Natural killer cell treated with Interleukin-12 subunit alpha and Interleukin-12 subunit beta and Interleukin-15 and Interleukin-18, amount 100 ng/mL, for 72 hours (primary cell): ENCODE measurements at regions not wholly inside any gene's neighbourhood (a gene's known extent, or its start where the extent isn't known, plus 50 kb on each side); places are given as distances from the start of the nearest gene placed in this dataset.
"Not testable (repeated sequence)": the region's sequence is repeated elsewhere in the genome, so short reads cannot be mapped to it uniquely, and the experiment has no call there.

Experiments used
- ATAC-seq, 2 donors: fragments of 150-1000 bp; cut with Tn5 transposase in 1 of 2; sonication (Bioruptor Pico), chemical (Tn5 transposase) in 1 of 2; 2 replicates each; pipeline ENCODE4 v1.10.0; 2021
- DNase-seq: peaks from one replicate; pipeline ENCODE4 v3.0.0; 2022; ENCODE audit warnings: low spot score
- H3K27ac Mint-ChIP-seq, 2 donors: 1 replicate in 1 of 2; 2 replicates in 1 of 2; pipeline ENCODE4 v1.8.0; 2022; ENCODE audit warnings: mixed read lengths in 2 of 2, mild to moderate bottlenecking in 1 of 2, moderate library complexity in 1 of 2
- H3K27me3 Mint-ChIP-seq, 2 donors: 1 replicate in 1 of 2; 2 replicates in 1 of 2; pipeline ENCODE4 v1.8.0; 2022; ENCODE audit warnings: mixed read lengths in 2 of 2
- H3K36me3 Mint-ChIP-seq: one replicate; pipeline ENCODE4 v1.8.0; 2022; ENCODE audit warnings: mixed read lengths
- H3K4me1 Mint-ChIP-seq, 2 donors: 1 replicate in 1 of 2; 2 replicates in 1 of 2; pipeline ENCODE4 v1.8.0; 2022; ENCODE audit warnings: low read depth in 2 of 2, mixed read lengths in 2 of 2, mild to moderate bottlenecking in 1 of 2
- H3K4me3 Mint-ChIP-seq: one replicate; pipeline ENCODE4 v1.8.0; 2022; ENCODE audit warnings: mixed read lengths
- H3K9me3 Mint-ChIP-seq: 2 replicates; pipeline ENCODE4 v1.8.0; 2022; ENCODE audit warnings: mixed read lengths

GRCh38 chr2:129550536-129550935 is 428.9 kb upstream of the RAB6C start:
- ATAC-seq (no peak), DNase-seq (no peak)
- Mint-ChIP-seq H3K4me1 (no peaks in the 10 kb centered on the region), H3K27me3 (no peaks in the 10 kb centered on the region), H3K4me3 (no peak overlapping the region), H3K27ac (no peak overlapping the region), H3K36me3 (no peaks in the 10 kb centered on the region), H3K9me3 (peaks cover 6% of the 10 kb centered on the region)

GRCh38 chr2:129554373-129554772 is 425.1 kb upstream of the RAB6C start:
- Mint-ChIP-seq H3K4me1 (no peaks in the 10 kb centered on the region), H3K36me3 (no peaks in the 10 kb centered on the region), H3K4me3 (no peak overlapping the region), H3K27ac (no peak overlapping the region), H3K27me3 (no peaks in the 10 kb centered on the region), H3K9me3 (peaks cover 6% of the 10 kb centered on the region)
- DNase-seq (no peak), ATAC-seq (no peak)

DNA sequence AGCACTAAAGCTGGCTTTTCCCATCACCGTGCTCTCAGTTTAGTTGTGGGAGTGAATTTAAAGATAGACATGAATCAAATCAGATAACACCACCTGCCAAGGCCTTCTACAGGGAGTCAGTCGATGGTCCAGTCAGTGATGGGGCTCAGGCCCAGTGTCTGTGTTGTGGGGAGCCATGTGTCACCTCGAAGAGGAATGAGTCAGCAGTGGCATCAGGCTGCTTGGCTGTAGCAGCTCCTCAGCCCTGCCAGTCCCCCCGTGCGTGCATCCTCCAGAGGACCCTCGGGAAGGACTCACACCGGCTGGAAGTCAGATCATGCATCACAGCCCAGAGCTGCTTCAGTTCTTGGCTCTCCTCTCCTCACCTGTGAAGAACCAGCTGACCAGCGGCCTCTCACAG is 420.4 kb upstream of the RAB6C start:
- no peak overlapping the region for H3K4me3 Mint-ChIP-seq
- H3K4me1 Mint-ChIP-seq: no peaks in the 10 kb centered on the region
- no peaks in the 10 kb centered on the region for H3K27me3 Mint-ChIP-seq
- DNase-seq: no peak
- H3K27ac Mint-ChIP-seq: no peak overlapping the region
- H3K9me3 Mint-ChIP-seq: peaks cover 3% of the 10 kb centered on the region
- ATAC-seq: no peak
- H3K36me3 Mint-ChIP-seq: no peaks in the 10 kb centered on the region

GRCh38 chr2:129565551-129566109 is 413.8 kb upstream of the RAB6C start:
- H3K4me3 Mint-ChIP-seq: no peak overlapping the region
- no peak for DNase-seq
- peaks cover 7% of the 10 kb centered on the region for H3K36me3 Mint-ChIP-seq
- no peaks in the 10 kb centered on the region for H3K4me1 Mint-ChIP-seq
- no peak for ATAC-seq
- H3K27me3 Mint-ChIP-seq: no peaks in the 10 kb centered on the region
- H3K27ac Mint-ChIP-seq: no peak overlapping the region
- H3K9me3 Mint-ChIP-seq: peaks cover 8% of the 10 kb centered on the region

- H3K27me3 Mint-ChIP-seq, DNase-seq, H3K27ac Mint-ChIP-seq, ATAC-seq, H3K4me3 Mint-ChIP-seq, H3K4me1 Mint-ChIP-seq: not testable (repeated sequence)
- H3K36me3 Mint-ChIP-seq: peaks cover 17% of the 10 kb centered on the region
- peaks cover 22% of the 10 kb centered on the region for H3K9me3 Mint-ChIP-seq
These were observed 408.7 kb upstream of the RAB6C start for GRCh38 chr2:129570812-129571211.

DNA sequence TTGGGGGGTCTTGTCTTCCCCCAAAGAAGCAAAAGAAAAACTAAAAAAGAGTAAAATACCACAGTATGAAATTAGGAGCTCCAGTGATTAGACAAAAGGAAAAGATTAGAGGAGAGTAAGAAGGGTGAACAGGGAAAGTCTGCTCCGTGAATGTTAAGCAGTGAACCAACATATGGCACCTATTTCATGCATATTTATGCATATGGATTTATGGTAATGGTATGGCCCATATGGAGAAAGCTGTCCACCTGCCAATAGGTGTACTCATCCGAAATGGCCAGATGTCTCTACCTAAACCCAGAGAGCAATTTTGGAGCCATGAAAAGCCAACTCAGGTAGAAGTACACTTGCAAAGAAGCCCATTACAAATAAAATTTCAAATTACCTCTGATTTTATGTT is 404.0 kb upstream of the RAB6C start:
- DNase-seq (no peak), ATAC-seq (no peak)
- Mint-ChIP-seq H3K36me3 (peaks cover 10% of the 10 kb centered on the region), H3K9me3 (peaks cover 14% of the 10 kb centered on the region), H3K27me3 (no peaks in the 10 kb centered on the region), H3K4me3 (no peak overlapping the region), H3K27ac (no peak overlapping the region), H3K4me1 (no peaks in the 10 kb centered on the region)

GRCh38 chr2:129575880-129576279 is 403.6 kb upstream of the RAB6C start:
- Mint-ChIP-seq H3K4me1 (no peaks in the 10 kb centered on the region), H3K36me3 (peaks cover 8% of the 10 kb centered on the region), H3K27ac (no peak overlapping the region), H3K4me3 (no peak overlapping the region), H3K9me3 (peaks cover 14% of the 10 kb centered on the region), H3K27me3 (no peaks in the 10 kb centered on the region)
- DNase-seq (no peak), ATAC-seq (no peak)

- H3K27me3 Mint-ChIP-seq: no peaks in the 10 kb centered on the region
- H3K4me3 Mint-ChIP-seq: no peak overlapping the region
- no peak overlapping the region for H3K27ac Mint-ChIP-seq
- ATAC-seq (no peak), DNase-seq (no peak)
- H3K36me3 Mint-ChIP-seq: no peaks in the 10 kb centered on the region
- no peaks in the 10 kb centered on the region for H3K4me1 Mint-ChIP-seq
- H3K9me3 Mint-ChIP-seq: peaks cover 6% of the 10 kb centered on the region
These were observed 399.5 kb upstream of the RAB6C start for GRCh38 chr2:129580001-129580400.

DNA sequence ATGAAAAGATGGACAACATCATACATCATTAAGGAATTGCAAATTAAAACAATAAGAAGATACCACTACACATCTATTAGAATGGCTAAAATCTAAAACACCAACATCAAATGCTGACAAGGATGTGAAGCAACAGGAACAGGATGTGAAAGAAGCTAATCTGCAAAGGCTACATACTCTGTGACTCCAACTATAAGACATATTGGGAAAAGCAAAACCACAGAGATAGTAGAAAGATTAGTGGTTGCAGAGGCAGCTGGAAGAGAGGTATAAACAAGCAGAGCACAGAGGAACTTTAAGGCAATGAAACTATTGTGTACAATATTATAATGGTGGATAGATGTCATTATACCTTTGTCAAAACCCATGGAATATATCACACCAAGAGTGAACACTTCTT is 393.7 kb upstream of the RAB6C start:
- H3K27me3 Mint-ChIP-seq: peaks cover 0 to 7% of the 10 kb centered on the region in 2 donors

GRCh38 chr2:129587426-129588064 is 391.9 kb upstream of the RAB6C start:
- no peaks in the 10 kb centered on the region for H3K36me3 Mint-ChIP-seq
- H3K27ac Mint-ChIP-seq: no peak overlapping the region
- H3K4me1 Mint-ChIP-seq: no peaks in the 10 kb centered on the region
- ATAC-seq (no peak), DNase-seq (no peak)
- peaks cover 0 to 7% of the 10 kb centered on the region in 2 donors for H3K27me3 Mint-ChIP-seq
- H3K4me3 Mint-ChIP-seq: no peak overlapping the region
- peaks cover 4% of the 10 kb centered on the region for H3K9me3 Mint-ChIP-seq

More for the DNA sequence above, 393.7 kb upstream of the RAB6C start:
- Mint-ChIP-seq H3K27ac (no peak overlapping the region), H3K4me3 (no peak overlapping the region), H3K36me3 (no peaks in the 10 kb centered on the region), H3K9me3 (peaks cover 10% of the 10 kb centered on the region), H3K4me1 (no peaks in the 10 kb centered on the region)
- no peak for DNase-seq
- ATAC-seq: no peak

GRCh38 chr2:129604560-129604959 is 374.9 kb upstream of the RAB6C start:
- no peak for DNase-seq
- ATAC-seq: no peak
- Mint-ChIP-seq H3K36me3 (no peaks in the 10 kb centered on the region), H3K4me3 (no peak overlapping the region), H3K27me3 (peaks cover 4 to 7% of the 10 kb centered on the region in 2 donors), H3K9me3 (peaks cover 11% of the 10 kb centered on the region), H3K4me1 (peaks cover 0 to 4% of the 10 kb centered on the region in 2 donors), H3K27ac (no peak overlapping the region)

- peaks cover 4 to 7% of the 10 kb centered on the region in 2 donors for H3K27me3 Mint-ChIP-seq
- no peak for ATAC-seq
- no peak overlapping the region for H3K4me3 Mint-ChIP-seq
- peaks cover 5% of the 10 kb centered on the region for H3K9me3 Mint-ChIP-seq
- peaks cover 0 to 4% of the 10 kb centered on the region in 2 donors for H3K4me1 Mint-ChIP-seq
- no peak overlapping the region for H3K27ac Mint-ChIP-seq
- DNase-seq: no peak
- H3K36me3 Mint-ChIP-seq: no peaks in the 10 kb centered on the region
These were observed 373.8 kb upstream of the RAB6C start for GRCh38 chr2:129605646-129606045.

GRCh38 chr2:129606496-129607270 is 372.8 kb upstream of the RAB6C start:
- Mint-ChIP-seq H3K4me3 (no peak overlapping the region), H3K27me3 (peaks cover 4 to 8% of the 10 kb centered on the region in 2 donors), H3K27ac (no peak overlapping the region), H3K4me1 (peaks cover 0 to 4% of the 10 kb centered on the region in 2 donors), H3K9me3 (peaks cover 2% of the 10 kb centered on the region), H3K36me3 (no peaks in the 10 kb centered on the region)
- DNase-seq (no peak), ATAC-seq (no peak)

DNA sequence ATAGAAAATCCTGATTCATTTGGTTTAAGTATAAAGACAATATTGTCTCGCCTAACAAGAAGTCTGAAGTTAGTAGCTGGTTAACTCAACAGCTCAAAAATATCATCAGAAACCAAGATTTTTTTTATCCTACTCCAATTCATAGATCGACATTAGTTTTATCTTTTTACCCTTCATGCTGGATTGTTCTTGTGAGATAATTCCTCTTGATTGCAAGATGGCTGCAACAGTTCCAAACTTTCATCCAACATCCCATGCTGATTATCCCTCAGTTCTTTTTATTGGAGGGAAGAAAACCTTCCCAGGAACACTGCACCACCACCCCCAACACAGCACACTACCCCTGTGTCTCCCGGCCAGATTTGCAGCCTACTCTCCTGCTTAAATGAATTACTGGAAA is 370.2 kb upstream of the RAB6C start:
- H3K4me1 Mint-ChIP-seq: peaks cover 0 to 4% of the 10 kb centered on the region in 2 donors
- ATAC-seq: no peak

More for the DNA sequence above, 370.2 kb upstream of the RAB6C start:
- Mint-ChIP-seq H3K27me3 (peaks cover 4 to 14% of the 10 kb centered on the region in 2 donors), H3K4me3 (no peak overlapping the region), H3K27ac (no peak overlapping the region), H3K36me3 (no peaks in the 10 kb centered on the region), H3K9me3 (peaks cover 4% of the 10 kb centered on the region)
- DNase-seq: no peak
